HG02571 (cell line): ENCODE measurements at regions not wholly inside any gene's neighbourhood (a gene's known extent, or its start where the extent isn't known, plus 50 kb on each side); places are given as distances from the start of the nearest gene placed in this dataset.

Experiments
- ATAC-seq: cut with Tn5 transposase; IDR thresholded peaks from one replicate; pipeline ENCODE4 v1.9.1; 2021; ENCODE audit warnings: mild to moderate bottlenecking, moderate library complexity; ENCODE audit not compliant: unreplicated experiment

GRCh38 chr2:221156062-221156734 is 415.9 kb downstream of the EPHA4 start:
- ATAC-seq: no peak

- no peak for ATAC-seq
Observed at GRCh38 chr2:221161186-221161585, 410.9 kb downstream of the EPHA4 start.

GRCh38 chr2:221166292-221166691 is 405.8 kb downstream of the EPHA4 start:
- no peak for ATAC-seq

- no peak for ATAC-seq
Observed at GRCh38 chr2:221167561-221167960, 404.5 kb downstream of the EPHA4 start.

- ATAC-seq: no peak
Observed at GRCh38 chr2:221169724-221170123, 402.4 kb downstream of the EPHA4 start.

GRCh38 chr2:221170548-221170947 is 401.6 kb downstream of the EPHA4 start:
- ATAC-seq: no peak

- ATAC-seq: no peak
Observed at GRCh38 chr2:221176667-221177066, 395.4 kb downstream of the EPHA4 start.

GRCh38 chr2:221178139-221178538 is 394.0 kb downstream of the EPHA4 start:
- ATAC-seq: no peak

- ATAC-seq: no peak
Observed at GRCh38 chr2:221186873-221187272, 385.2 kb downstream of the EPHA4 start.

- ATAC-seq: no peak
Observed at GRCh38 chr2:221189431-221190067, 382.6 kb downstream of the EPHA4 start.

- ATAC-seq: no peak
Observed at GRCh38 chr2:221195829-221196228, 376.3 kb downstream of the EPHA4 start.

- no peak for ATAC-seq
Observed at GRCh38 chr2:221197225-221197856, 374.8 kb downstream of the EPHA4 start.

GRCh38 chr2:221198309-221198708 is 373.8 kb downstream of the EPHA4 start:
- no peak for ATAC-seq

- ATAC-seq: no peak
Observed at GRCh38 chr2:221200184-221200839, 371.8 kb downstream of the EPHA4 start.

GRCh38 chr2:221202431-221202830 is 369.7 kb downstream of the EPHA4 start:
- ATAC-seq: no peak

- ATAC-seq: no peak
Observed at GRCh38 chr2:221203125-221203524, 369.0 kb downstream of the EPHA4 start.

- ATAC-seq: no peak
Observed at GRCh38 chr2:221203856-221204255, 368.2 kb downstream of the EPHA4 start.

GRCh38 chr2:221204699-221205098 is 367.4 kb downstream of the EPHA4 start:
- no peak for ATAC-seq

- ATAC-seq: no peak
Observed at GRCh38 chr2:221205103-221205673, 366.9 kb downstream of the EPHA4 start.

- no peak for ATAC-seq
Observed at GRCh38 chr2:221210686-221211085, 361.4 kb downstream of the EPHA4 start.

- ATAC-seq: no peak
Observed at GRCh38 chr2:221211653-221212052, 360.5 kb downstream of the EPHA4 start.
